ENCODE measurements at regions not wholly inside any gene's neighbourhood (a gene's known extent, or its start where the extent isn't known, plus 50 kb on each side); places are given as distances from the start of the nearest gene placed in this dataset.

DNA sequence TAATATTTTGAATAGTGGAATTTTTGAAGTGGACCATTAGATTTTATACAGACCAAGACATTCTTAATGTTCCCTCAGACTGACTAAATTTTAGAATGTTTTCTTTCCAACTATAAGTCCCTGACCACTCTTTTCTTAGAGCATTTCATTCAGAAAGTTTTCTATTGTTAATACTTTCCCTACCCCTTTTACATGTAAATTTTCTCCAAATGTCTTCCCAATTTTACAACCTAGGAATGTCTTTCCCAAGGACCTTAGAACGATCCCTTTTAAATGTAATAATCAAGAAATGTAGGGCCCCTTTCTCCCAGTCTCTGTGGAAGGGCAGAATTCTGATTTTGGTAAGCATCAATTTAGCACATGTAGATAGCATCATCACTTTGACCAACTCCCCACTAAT lies 730.0 kb upstream of the B3GALT2 start:
- H4K20me1 ChIP-seq (ENCODE audit: insufficient read depth, low read length, poor library complexity, severe bottlenecking), result no peaks in the 10 kb centered on the region
- no peak overlapping the region for H3K4me2 ChIP-seq (ENCODE audit: low read depth, low read length, poor library complexity, severe bottlenecking)
- TF ChIP-seq CTCF (conservative IDR thresholded peaks at IDR 0.05; ENCODE audit: low read length) (no peak), EZH2phosphoT487 (IDR thresholded peaks at IDR 0.05; ENCODE audit: borderline replicate concordance) (no peak)

GRCh38 chr1:193914871-193915270 lies 728.5 kb upstream of the B3GALT2 start:
- H3K4me2 ChIP-seq (ENCODE audit: low read depth, low read length, poor library complexity, severe bottlenecking), result no peak overlapping the region
- no peak for TF ChIP-seq CTCF (conservative IDR thresholded peaks at IDR 0.05; ENCODE audit: low read length)
- TF ChIP-seq EZH2phosphoT487 (IDR thresholded peaks at IDR 0.05; ENCODE audit: borderline replicate concordance), result no peak

More for the DNA sequence above, 730.0 kb upstream of the B3GALT2 start:
- no peak overlapping the region for H2AFZ ChIP-seq (ENCODE audit: low read length)
- H3K9ac ChIP-seq (ENCODE audit: low read depth, low read length, poor library complexity, severe bottlenecking), result no peak overlapping the region
- H3F3A ChIP-seq (ENCODE audit: low read depth), result no peaks in the 10 kb centered on the region
- no peaks in the 10 kb centered on the region for H3K9me3 ChIP-seq (ENCODE audit: insufficient read depth, low read depth, low read length)
- no peaks in the 10 kb centered on the region for H3K27me3 ChIP-seq (ENCODE audit: insufficient read depth, low read length, poor library complexity, severe bottlenecking)
- no peaks in the 10 kb centered on the region for H3K4me1 ChIP-seq (ENCODE audit: insufficient read depth, low read length, poor library complexity, severe bottlenecking)
- no peaks in the 10 kb centered on the region for H3K36me3 ChIP-seq (ENCODE audit: insufficient read depth, low read length)
- no peaks in the 10 kb centered on the region for H3K79me2 ChIP-seq (ENCODE audit: insufficient read depth, low read length)
- no peaks in the 10 kb centered on the region for H3K9me2 ChIP-seq (replicated peaks; ENCODE audit: low read depth, low read length)
- no peak overlapping the region for H3K4me3 ChIP-seq (ENCODE audit: low read length, poor library complexity, severe bottlenecking)

GRCh38 chr1:193909406-193910082 lies 723.1 kb upstream of the B3GALT2 start:
- Histone ChIP-seq H2AFZ (ENCODE audit: low read length) (no peak overlapping the region), H3K36me3 (ENCODE audit: insufficient read depth, low read length) (no peaks in the 10 kb centered on the region), H3K27me3 (ENCODE audit: insufficient read depth, low read length, poor library complexity, severe bottlenecking) (no peaks in the 10 kb centered on the region), H4K20me1 (ENCODE audit: insufficient read depth, low read length, poor library complexity, severe bottlenecking) (no peaks in the 10 kb centered on the region), H3K4me3 (ENCODE audit: low read length, poor library complexity, severe bottlenecking) (no peak overlapping the region), H3K4me2 (ENCODE audit: low read depth, low read length, poor library complexity, severe bottlenecking) (no peak overlapping the region), H3K79me2 (ENCODE audit: insufficient read depth, low read length) (no peaks in the 10 kb centered on the region), H3K9ac (ENCODE audit: low read depth, low read length, poor library complexity, severe bottlenecking) (no peak overlapping the region), H3F3A (ENCODE audit: low read depth) (no peaks in the 10 kb centered on the region), H3K4me1 (ENCODE audit: insufficient read depth, low read length, poor library complexity, severe bottlenecking) (no peaks in the 10 kb centered on the region), H3K9me3 (ENCODE audit: insufficient read depth, low read depth, low read length) (no peaks in the 10 kb centered on the region), H3K9me2 (replicated peaks; ENCODE audit: low read depth, low read length) (no peaks in the 10 kb centered on the region)
- TF ChIP-seq CTCF (conservative IDR thresholded peaks at IDR 0.05; ENCODE audit: low read length), result no peak
- TF ChIP-seq EZH2phosphoT487 (IDR thresholded peaks at IDR 0.05; ENCODE audit: borderline replicate concordance), result no peak

More at GRCh38 chr1:193914871-193915270, 728.5 kb upstream of the B3GALT2 start:
- H3K9me2 ChIP-seq (replicated peaks; ENCODE audit: low read depth, low read length), result no peaks in the 10 kb centered on the region
- H3K36me3 ChIP-seq (ENCODE audit: insufficient read depth, low read length), result no peaks in the 10 kb centered on the region
- no peaks in the 10 kb centered on the region for H3K4me1 ChIP-seq (ENCODE audit: insufficient read depth, low read length, poor library complexity, severe bottlenecking)
- no peaks in the 10 kb centered on the region for H3K79me2 ChIP-seq (ENCODE audit: insufficient read depth, low read length)
- H4K20me1 ChIP-seq (ENCODE audit: insufficient read depth, low read length, poor library complexity, severe bottlenecking), result no peaks in the 10 kb centered on the region
- no peaks in the 10 kb centered on the region for H3K9me3 ChIP-seq (ENCODE audit: insufficient read depth, low read depth, low read length)
- no peaks in the 10 kb centered on the region for H3F3A ChIP-seq (ENCODE audit: low read depth)
- no peak overlapping the region for H2AFZ ChIP-seq (ENCODE audit: low read length)
- no peaks in the 10 kb centered on the region for H3K27me3 ChIP-seq (ENCODE audit: insufficient read depth, low read length, poor library complexity, severe bottlenecking)
- no peak overlapping the region for H3K4me3 ChIP-seq (ENCODE audit: low read length, poor library complexity, severe bottlenecking)
- H3K9ac ChIP-seq (ENCODE audit: low read depth, low read length, poor library complexity, severe bottlenecking), result no peak overlapping the region

Measured in Loucy (cell line).